WI38 (cell line): ENCODE measurements at regions not wholly inside any gene's neighbourhood (a gene's known extent, or its start where the extent isn't known, plus 50 kb on each side); places are given as distances from the start of the nearest gene placed in this dataset.

Experiments used
- H3K4me3 ChIP-seq: 2 replicates; pipeline ENCODE4 v1.5.1; 2011; ENCODE audit warnings: low read depth, mild to moderate bottlenecking, control low read depth, low read length
- CTCF ChIP-seq: IDR thresholded peaks from 2 replicates; pipeline ENCODE4 v1.5.1; 2012; ENCODE audit warnings: low read depth, mild to moderate bottlenecking, control low read depth, low read length

- TF ChIP-seq CTCF = no peak
- H3K4me3 ChIP-seq = no peak overlapping the region
Observed at GRCh38 chr17:72226322-72226721, 105.5 kb downstream of the SOX9 start.

DNA sequence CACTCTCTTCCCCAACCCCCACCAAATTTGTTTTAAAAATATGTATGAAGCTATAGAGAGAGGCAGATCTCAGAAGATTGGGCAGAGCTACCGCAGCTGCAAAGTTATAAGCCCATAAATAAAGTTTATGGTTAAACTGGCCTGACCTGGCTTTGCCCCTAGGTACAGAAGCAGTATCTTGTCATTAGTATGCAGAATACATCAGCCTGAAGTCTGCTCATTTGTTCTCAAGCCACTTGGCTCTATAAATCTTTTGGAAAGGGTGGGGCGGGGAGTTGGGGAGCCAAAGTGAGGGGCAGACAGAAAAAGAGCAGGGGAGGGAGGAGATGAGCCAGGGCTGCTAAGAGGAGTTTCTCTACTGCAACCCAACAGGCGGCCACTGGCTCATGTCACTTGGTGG, 113.2 kb downstream of the SOX9 start:
- TF ChIP-seq CTCF = no peak
- H3K4me3 ChIP-seq = no peak overlapping the region

DNA sequence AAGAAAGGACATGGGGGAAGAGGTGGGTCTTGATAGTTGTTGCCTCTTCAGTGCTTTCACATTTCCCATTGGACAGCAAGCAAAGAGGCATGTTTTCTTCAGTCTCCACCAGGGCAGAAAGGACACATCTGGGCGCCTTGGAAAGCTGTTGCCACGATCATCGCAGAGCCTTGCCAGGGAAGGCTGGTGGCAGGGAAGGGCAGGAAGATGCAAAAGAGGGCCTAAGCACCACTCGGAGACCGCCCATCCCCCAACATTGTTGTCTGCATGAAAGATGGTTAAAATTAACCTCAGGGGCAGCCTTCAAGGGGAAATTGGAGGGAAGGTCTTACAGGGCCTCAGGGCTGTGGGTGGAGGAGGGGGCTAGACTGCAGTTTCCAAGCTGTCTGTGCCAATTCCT, 114.2 kb downstream of the SOX9 start:
- TF ChIP-seq CTCF = no peak
- H3K4me3 ChIP-seq = no peak overlapping the region

- no peak overlapping the region for H3K4me3 ChIP-seq
- TF ChIP-seq CTCF = no peak
Observed at GRCh38 chr17:72236980-72237633, 116.3 kb downstream of the SOX9 start.

DNA sequence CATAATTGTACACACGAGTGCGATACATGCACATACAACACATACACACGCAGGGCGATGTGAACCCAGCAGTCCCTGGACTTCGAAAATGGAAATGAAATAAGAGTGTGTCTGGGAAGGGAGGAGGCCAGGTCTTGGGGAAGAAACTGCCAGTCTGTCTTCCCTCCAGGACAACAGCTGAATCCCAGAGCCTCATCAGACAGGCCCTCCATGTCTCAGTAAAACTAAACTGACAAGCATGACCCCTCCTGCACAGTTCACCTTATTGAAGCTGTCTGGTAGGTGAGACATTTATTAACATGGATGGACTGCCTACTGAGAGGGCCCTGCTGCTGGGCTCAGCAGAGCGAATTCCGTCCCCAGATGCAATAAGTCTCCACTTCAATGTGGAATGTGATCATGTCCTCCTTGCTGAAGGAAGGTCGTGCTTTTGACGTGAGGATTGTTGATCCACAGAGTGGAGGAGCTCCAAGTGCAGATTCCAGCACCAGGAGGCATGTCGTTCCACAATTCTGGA, 117.4 kb downstream of the SOX9 start:
- no peak for TF ChIP-seq CTCF
- no peak overlapping the region for H3K4me3 ChIP-seq

GRCh38 chr17:72239548-72239947, 118.7 kb downstream of the SOX9 start:
- no peak for TF ChIP-seq CTCF
- H3K4me3 ChIP-seq = no peak overlapping the region

GRCh38 chr17:72240333-72240732, 119.5 kb downstream of the SOX9 start:
- no peak for TF ChIP-seq CTCF
- no peak overlapping the region for H3K4me3 ChIP-seq
